B cell (primary cell): ENCODE measurements at regions not wholly inside any gene's neighbourhood (a gene's known extent, or its start where the extent isn't known, plus 50 kb on each side); places are given as distances from the start of the nearest gene placed in this dataset.

ENCODE experiments used
- CTCF ChIP-seq: fragments of 200-600 bp; IDR thresholded peaks from one replicate; pipeline ENCODE4 v1.8.0; 2022; ENCODE audit warnings: antibody characterized with exemption, mild to moderate bottlenecking
- EZH2 ChIP-seq: IDR thresholded peaks from 2 replicates; pipeline ENCODE4 v1.6.1; 2012; ENCODE audit warnings: borderline replicate concordance, low read depth, mild to moderate bottlenecking, moderate library complexity, low read length; ENCODE audit not compliant: insufficient read depth, poor library complexity, severe bottlenecking

- TF ChIP-seq CTCF (no peak), EZH2 (no peak)
Measured at GRCh38 chr9:7615344-7615743, 184.2 kb downstream of the DMAC1 start.
